ENCODE measurements at regions not wholly inside any gene's neighbourhood (a gene's known extent, or its start where the extent isn't known, plus 50 kb on each side); places are given as distances from the start of the nearest gene placed in this dataset.
"Not testable (repeated sequence)": the region's sequence is repeated elsewhere in the genome, so short reads cannot be mapped to it uniquely, and the experiment has no call there.

DNA sequence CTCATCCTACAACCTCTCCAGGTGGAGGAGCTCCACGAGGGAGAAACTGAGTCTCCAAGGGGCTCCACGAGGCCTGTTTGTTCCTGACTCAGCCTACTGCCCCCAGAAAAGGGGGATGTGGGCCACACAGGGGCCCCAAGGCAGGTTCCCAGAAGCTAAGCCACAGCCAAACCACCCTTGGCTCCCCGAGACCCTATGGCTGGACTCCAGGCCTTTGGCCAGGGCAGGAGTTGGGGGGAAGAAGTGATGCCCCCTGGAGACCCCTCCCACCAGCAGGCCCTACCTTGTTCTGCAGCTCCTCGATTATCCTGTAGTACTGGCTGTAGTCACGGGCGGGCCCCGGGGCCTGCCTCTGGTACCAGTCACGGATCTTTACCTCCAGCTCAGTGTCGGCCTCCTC lies 126.8 kb downstream of the TNFRSF13B start:
- TF ChIP-seq, protein P1, sequence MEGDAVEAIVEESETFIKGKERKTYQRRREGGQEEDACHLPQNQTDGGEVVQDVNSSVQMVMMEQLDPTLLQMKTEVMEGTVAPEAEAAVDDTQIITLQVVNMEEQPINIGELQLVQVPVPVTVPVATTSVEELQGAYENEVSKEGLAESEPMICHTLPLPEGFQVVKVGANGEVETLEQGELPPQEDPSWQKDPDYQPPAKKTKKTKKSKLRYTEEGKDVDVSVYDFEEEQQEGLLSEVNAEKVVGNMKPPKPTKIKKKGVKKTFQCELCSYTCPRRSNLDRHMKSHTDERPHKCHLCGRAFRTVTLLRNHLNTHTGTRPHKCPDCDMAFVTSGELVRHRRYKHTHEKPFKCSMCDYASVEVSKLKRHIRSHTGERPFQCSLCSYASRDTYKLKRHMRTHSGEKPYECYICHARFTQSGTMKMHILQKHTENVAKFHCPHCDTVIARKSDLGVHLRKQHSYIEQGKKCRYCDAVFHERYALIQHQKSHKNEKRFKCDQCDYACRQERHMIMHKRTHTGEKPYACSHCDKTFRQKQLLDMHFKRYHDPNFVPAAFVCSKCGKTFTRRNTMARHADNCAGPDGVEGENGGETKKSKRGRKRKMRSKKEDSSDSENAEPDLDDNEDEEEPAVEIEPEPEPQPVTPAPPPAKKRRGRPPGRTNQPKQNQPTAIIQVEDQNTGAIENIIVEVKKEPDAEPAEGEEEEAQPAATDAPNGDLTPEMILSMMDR (IDR thresholded peaks at IDR 0.05; ENCODE audit: low read depth, low read length) = not testable (repeated sequence)
- TF ChIP-seq EZH2phosphoT487 (IDR thresholded peaks at IDR 0.05; ENCODE audit: low read depth) = not testable (repeated sequence)

All from OCI-LY3 (cell line).